A549 (cell line): ENCODE measurements at regions not wholly inside any gene's neighbourhood (a gene's known extent, or its start where the extent isn't known, plus 50 kb on each side); places are given as distances from the start of the nearest gene placed in this dataset.

Source experiments
- CTCF ChIP-seq: fragments of >200 bp; sonication (Bioruptor Twin); formaldehyde crosslinking; IDR thresholded peaks from 3 replicates; pipeline ENCODE4 v1.5.1; 2016
- MAZ ChIP-seq: fragments of 150-350 bp; IDR thresholded peaks from 2 replicates; pipeline ENCODE4 v1.6.1; 2014; ENCODE audit warnings: antibody characterized with exemption, low read depth, low read length, borderline replicate concordance
- MYC ChIP-seq: IDR thresholded peaks from 2 replicates; pipeline ENCODE4 v1.6.1; 2012; ENCODE audit warnings: mild to moderate bottlenecking, inconsistent platforms, low read length, improper control_type of control experiment, borderline replicate concordance
- SREBF2 ChIP-seq: fragments of 450-650 bp; IDR thresholded peaks from 2 replicates; pipeline ENCODE4 v1.6.1; 2014; ENCODE audit warnings: mild to moderate bottlenecking, moderate library complexity

GRCh38 chr11:91591021-91591420, 633.6 kb upstream of the FAT3 start:
- TF ChIP-seq CTCF (no peak), MYC (no peak), MAZ (no peak), SREBF2 (no peak)
